HG02870 (cell line): ENCODE measurements at regions not wholly inside any gene's neighbourhood (a gene's known extent, or its start where the extent isn't known, plus 50 kb on each side); places are given as distances from the start of the nearest gene placed in this dataset.

Source experiments
- ATAC-seq: cut with Tn5 transposase; IDR thresholded peaks from one replicate; pipeline ENCODE4 v1.9.1; 2021; ENCODE audit warnings: mild to moderate bottlenecking, moderate library complexity; ENCODE audit not compliant: unreplicated experiment

GRCh38 chr2:120401275-120402066, 55.5 kb downstream of the INHBB start:
- ATAC-seq: no peak

DNA sequence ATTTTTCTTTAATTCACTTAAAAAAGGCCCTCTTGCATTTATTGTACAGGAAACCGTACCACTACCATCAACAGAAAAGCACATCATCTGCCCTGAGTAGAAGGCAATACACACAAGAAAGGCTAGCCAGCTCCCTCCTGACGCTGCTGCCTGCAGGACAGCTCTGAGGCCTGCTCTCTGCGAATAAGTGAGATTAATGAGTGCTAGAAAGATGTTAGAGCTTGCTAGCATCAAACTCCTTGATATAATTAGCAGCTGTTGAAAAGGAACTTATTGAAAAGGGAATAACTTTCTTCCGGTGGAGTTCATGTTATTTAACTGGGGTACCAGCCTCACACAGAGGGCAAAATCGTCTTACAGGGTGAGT, 56.1 kb downstream of the INHBB start:
- no peak for ATAC-seq

- no peak for ATAC-seq
These were observed 56.6 kb downstream of the INHBB start for GRCh38 chr2:120402508-120402907.

DNA sequence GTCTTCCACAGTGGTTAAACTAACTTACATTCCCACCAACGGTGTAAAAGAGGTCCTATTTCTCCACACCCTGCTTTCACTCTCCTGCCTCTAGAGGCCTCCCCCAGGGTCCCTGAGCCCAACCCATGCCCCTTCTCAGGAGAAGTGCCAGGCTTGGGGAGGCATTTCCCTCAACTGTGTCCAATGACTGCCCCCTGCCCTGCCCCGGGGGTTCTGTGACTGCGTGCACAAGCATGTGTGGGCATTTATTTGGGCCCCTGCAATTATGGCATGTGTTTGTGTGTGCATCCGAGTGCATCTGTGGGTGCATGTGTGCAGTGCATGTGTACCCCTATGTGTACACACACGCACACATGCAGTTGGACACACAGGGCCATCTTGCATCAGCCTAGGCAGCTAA, 57.3 kb downstream of the INHBB start:
- no peak for ATAC-seq

GRCh38 chr2:120403676-120404075, 57.7 kb downstream of the INHBB start:
- no peak for ATAC-seq

- ATAC-seq: no peak
These were observed 58.3 kb downstream of the INHBB start for GRCh38 chr2:120404274-120404673.

- no peak for ATAC-seq
These were observed 59.2 kb downstream of the INHBB start for GRCh38 chr2:120404941-120405758.

DNA sequence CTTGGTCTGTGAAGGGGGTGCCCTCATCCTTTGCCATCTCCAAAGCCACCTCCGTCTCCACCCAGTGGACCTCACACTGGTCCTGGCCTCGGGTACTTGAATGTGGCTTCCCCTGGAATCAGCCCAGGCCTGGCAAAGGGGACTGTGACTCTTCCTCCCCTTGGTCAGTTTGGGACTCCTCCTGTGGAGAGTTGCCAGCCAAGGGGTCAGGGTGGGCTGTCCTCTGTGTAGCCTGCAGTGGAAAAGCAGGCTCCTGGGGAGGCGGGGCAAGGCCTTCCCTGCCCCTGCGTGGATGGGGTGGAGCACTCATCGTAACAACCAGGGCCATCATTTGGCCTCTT, 59.8 kb downstream of the INHBB start:
- no peak for ATAC-seq

GRCh38 chr2:120406566-120406965, 60.6 kb downstream of the INHBB start:
- ATAC-seq: no peak

DNA sequence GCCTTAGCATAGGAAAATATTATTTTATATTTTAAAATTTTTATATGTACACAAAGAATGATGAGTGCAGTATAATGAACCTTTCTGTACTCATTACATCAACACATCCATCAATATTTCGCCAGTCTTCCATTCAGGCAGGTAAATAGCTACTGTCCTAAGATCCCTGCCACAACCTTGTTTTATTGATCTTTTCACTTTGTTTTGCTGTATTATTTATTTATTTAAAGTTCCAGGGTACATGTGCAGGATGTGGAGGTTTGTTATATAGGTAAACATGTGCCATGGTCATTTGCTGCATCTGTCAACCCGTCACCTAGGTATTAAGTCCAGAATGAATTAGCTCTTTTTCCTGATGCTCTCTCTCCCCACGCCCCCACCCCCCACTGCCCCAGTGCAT, 64.6 kb downstream of the INHBB start:
- no peak for ATAC-seq

GRCh38 chr2:120415060-120415459, 69.1 kb downstream of the INHBB start:
- ATAC-seq: no peak

DNA sequence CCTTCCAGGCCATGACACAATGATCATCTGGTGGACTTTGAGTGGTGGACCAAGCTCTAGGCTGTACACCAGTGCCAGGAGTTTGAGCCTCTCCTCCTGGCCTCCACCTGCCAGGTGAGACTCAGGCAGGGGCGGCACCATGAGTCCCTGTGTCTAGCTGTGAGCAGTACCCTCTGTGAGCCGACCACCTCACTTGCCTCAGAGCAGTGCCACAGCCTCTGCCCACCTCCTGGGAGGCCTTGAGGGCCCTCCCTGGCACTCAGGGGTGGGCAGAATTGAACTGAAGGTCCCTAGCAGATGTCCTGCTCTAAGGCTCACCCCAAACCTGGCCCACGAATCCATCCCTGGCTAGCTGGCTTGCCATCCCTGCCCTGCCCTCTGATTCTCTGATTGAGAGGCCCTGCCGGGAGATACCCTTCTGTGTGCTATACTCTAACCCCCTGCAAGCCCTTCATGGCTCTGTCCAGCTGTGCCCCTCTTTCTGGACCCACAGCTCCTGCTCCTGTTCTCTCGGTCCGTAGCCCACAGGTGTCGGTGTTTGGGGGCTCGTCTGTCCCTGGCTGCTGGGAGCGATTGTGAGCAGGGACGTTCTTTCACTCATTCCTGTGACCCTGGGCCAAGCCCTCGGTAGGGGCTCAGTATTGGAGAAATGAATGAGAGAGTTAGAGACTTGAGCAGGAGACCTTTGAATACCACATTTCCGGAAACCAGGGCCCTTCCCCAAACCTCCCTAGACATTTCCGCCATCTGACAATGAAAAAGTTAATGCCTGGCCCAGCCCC, 70.0 kb downstream of the INHBB start:
- no peak for ATAC-seq

- no peak for ATAC-seq
These were observed 72.3 kb downstream of the INHBB start for GRCh38 chr2:120418174-120418787.

- no peak for ATAC-seq
These were observed 73.1 kb downstream of the INHBB start for GRCh38 chr2:120419073-120419472.

DNA sequence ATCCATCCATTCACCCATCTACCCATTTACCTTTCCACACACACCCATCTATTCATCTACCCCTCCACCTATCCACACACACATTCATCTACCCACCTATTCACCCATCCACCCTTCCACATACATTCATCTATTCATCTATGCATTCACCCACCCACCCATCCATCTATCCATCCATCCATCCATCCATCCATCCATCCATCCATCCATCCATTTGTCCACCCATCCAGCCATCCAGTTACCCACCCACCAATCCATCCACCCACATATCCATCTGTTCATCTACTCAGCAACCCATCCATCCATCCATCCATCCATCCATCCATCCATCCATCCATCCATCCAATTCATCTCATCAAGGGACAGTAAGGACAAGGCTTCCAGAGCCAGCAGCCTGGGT, 74.0 kb downstream of the INHBB start:
- ATAC-seq: no peak

DNA sequence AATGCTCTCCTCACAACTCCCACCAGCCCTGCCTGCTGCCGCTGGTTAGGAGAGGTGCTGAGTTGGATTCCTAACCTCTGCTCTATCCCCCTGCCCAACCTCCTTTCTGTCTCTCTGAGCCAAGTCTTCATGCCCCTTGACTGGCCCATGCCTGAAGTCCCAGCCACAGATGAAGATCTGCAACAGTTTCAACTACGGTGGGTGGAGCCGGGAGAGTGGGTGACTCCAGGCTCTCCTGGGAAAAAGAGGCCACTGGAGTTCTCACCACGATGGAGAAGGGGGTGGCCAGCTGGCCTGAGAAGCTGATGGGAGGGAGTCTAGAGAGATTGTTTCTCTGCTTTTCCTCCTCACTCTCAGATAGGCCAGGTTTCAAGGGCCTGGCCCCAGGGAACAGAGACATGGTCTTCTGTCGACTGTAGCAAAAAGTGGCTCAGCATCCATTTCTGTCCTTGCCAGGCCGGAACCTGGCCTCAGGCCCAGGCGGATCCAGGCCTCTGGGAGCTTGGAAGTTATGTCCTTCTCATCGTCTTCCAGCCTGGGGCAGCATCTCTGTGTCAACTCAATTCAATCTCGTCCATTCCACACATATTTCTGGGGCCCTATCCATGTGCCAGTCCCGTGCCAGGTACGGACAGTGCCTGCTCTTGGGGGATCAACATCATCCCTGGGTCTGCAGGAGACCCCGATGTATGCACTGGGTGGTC, 75.3 kb downstream of the INHBB start:
- ATAC-seq: no peak

DNA sequence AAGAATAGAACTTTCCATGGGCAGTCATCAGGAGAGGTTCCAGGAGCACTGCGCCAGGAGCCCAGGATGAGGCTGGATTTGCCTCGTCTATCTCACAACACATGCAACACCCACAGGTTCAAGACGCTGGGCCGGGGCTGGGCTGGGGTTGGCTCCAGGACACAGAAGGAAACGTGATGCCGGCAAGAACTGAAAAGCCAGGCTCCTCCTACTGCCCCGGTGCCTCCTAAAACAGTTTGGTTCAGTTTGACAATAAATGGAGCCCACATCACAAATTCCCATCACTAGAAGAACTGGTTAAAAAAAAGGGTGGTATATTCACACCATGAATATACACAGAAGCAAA, 75.9 kb downstream of the INHBB start:
- no peak for ATAC-seq

- no peak for ATAC-seq
These were observed 76.7 kb downstream of the INHBB start for GRCh38 chr2:120422465-120423160.

DNA sequence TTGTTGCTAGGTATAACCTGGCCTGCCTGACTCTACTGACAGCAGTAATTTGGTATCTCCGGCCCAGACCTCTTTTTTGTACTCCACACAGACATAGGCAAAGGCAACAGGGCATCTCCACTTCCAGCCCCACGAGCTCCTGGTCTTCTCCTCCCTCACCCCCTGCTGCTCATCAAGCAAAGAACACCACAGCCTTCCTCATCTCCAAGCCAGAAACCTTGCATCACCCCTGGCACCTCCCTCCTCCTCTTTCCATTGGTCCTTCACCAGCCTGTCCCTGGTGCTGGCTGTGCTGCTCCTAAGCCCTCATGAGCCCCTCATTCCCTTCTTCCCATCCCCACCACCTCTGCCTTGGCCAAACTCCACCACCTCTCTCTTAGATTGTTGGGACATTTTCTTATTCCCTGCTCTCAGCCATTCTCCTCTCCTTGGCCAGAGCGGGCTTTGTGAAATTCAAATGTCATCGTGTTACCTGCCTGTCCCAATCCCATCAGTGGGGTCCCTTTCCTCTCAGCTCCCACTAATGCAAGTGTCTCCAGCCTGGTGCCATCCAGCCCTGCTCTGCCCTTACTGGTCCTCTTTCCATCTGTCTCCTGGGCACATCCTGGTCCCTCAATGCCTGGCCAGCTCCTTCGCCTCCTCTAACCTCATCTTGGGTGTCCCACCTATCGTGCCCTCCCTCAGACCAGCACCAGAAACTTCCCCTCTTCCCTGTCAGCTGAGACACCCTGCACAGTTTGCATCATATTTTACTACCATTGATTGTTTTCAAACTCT, 77.4 kb downstream of the INHBB start:
- ATAC-seq: no peak
